ENCODE measurements at regions not wholly inside any gene's neighbourhood (a gene's known extent, or its start where the extent isn't known, plus 50 kb on each side); places are given as distances from the start of the nearest gene placed in this dataset.

- Mint-ChIP-seq H3K9me3 (peaks cover 0 to 8% (median 1%) of the 10 kb centered on the region in 7 donors), H3K36me3 (no peaks in the 10 kb centered on the region), H3K27ac (no peak overlapping the region), H3K4me1 (no peaks in the 10 kb centered on the region), H3K27me3 (no peaks in the 10 kb centered on the region), H3K4me3 (no peak overlapping the region)
- Histone ChIP-seq H3K4me1 (ENCODE audit: control insufficient read depth, insufficient read depth, low read length, poor library complexity, severe bottlenecking) (no peaks in the 10 kb centered on the region), H3K9me3 (ENCODE audit: control insufficient read depth in 2 of 2, low read length in 2 of 2) (no peaks in the 10 kb centered on the region), H3K36me3 (ENCODE audit: control insufficient read depth, insufficient read depth, low read length) (no peaks in the 10 kb centered on the region), H3K27ac (ENCODE audit: insufficient read depth, low read length, poor library complexity, severe bottlenecking) (no peak overlapping the region), H3K27me3 (ENCODE audit: control insufficient read depth, insufficient read depth, low read length) (no peaks in the 10 kb centered on the region), H3K4me3 (ENCODE audit: low read depth, low read length) (no peak overlapping the region)
- ATAC-seq (ENCODE audit: low read depth in 2 of 2), result no peak
- DNase-seq, result no peak
These were observed 359.3 kb downstream of the TMEM161B start for GRCh38 chr5:87909382-87909781.

- Mint-ChIP-seq H3K27me3 (no peaks in the 10 kb centered on the region), H3K4me3 (no peak overlapping the region), H3K36me3 (no peaks in the 10 kb centered on the region), H3K27ac (no peak overlapping the region), H3K9me3 (peaks cover 0 to 1% (median 0%) of the 10 kb centered on the region in 7 donors), H3K4me1 (no peaks in the 10 kb centered on the region)
- H3K36me3 ChIP-seq (ENCODE audit: control insufficient read depth, insufficient read depth, low read length), result no peaks in the 10 kb centered on the region
- no peaks in the 10 kb centered on the region for H3K9me3 ChIP-seq (ENCODE audit: control insufficient read depth in 2 of 2, low read length in 2 of 2)
- ATAC-seq (ENCODE audit: low read depth in 2 of 2), result no peak
- no peak overlapping the region for H3K27ac ChIP-seq (ENCODE audit: insufficient read depth, low read length, poor library complexity, severe bottlenecking)
- H3K27me3 ChIP-seq (ENCODE audit: control insufficient read depth, insufficient read depth, low read length), result no peaks in the 10 kb centered on the region
- no peaks in the 10 kb centered on the region for H3K4me1 ChIP-seq (ENCODE audit: control insufficient read depth, insufficient read depth, low read length, poor library complexity, severe bottlenecking)
- DNase-seq, result no peak
- no peak overlapping the region for H3K4me3 ChIP-seq (ENCODE audit: low read depth, low read length)
These were observed 361.7 kb downstream of the TMEM161B start for GRCh38 chr5:87906962-87907361.

GRCh38 chr5:87900419-87900818, 368.2 kb downstream of the TMEM161B start:
- H3K4me1 Mint-ChIP-seq, result no peaks in the 10 kb centered on the region
- H3K4me3 Mint-ChIP-seq, result no peak overlapping the region
- H3K27me3 Mint-ChIP-seq, result no peaks in the 10 kb centered on the region
- Histone ChIP-seq H3K9me3 (ENCODE audit: control insufficient read depth in 2 of 2, low read length in 2 of 2) (no peaks in the 10 kb centered on the region), H3K27me3 (ENCODE audit: control insufficient read depth, insufficient read depth, low read length) (no peaks in the 10 kb centered on the region), H3K4me3 (ENCODE audit: low read depth, low read length) (no peak overlapping the region), H3K4me1 (ENCODE audit: control insufficient read depth, insufficient read depth, low read length, poor library complexity, severe bottlenecking) (no peaks in the 10 kb centered on the region), H3K27ac (ENCODE audit: insufficient read depth, low read length, poor library complexity, severe bottlenecking) (no peak overlapping the region), H3K36me3 (ENCODE audit: control insufficient read depth, insufficient read depth, low read length) (no peaks in the 10 kb centered on the region)
- H3K27ac Mint-ChIP-seq, result no peak overlapping the region
- DNase-seq, result no peak
- ATAC-seq (ENCODE audit: low read depth in 2 of 2), result no peak
- H3K9me3 Mint-ChIP-seq, result no peaks in the 10 kb centered on the region
- H3K36me3 Mint-ChIP-seq, result no peaks in the 10 kb centered on the region

GRCh38 chr5:87899721-87900131, 368.9 kb downstream of the TMEM161B start:
- H3K4me3 Mint-ChIP-seq, result no peak overlapping the region
- no peak overlapping the region for H3K27ac Mint-ChIP-seq
- no peaks in the 10 kb centered on the region for H3K36me3 Mint-ChIP-seq
- no peaks in the 10 kb centered on the region for H3K4me1 Mint-ChIP-seq
- no peak overlapping the region for H3K27ac ChIP-seq (ENCODE audit: insufficient read depth, low read length, poor library complexity, severe bottlenecking)
- H3K36me3 ChIP-seq (ENCODE audit: control insufficient read depth, insufficient read depth, low read length), result no peaks in the 10 kb centered on the region
- no peaks in the 10 kb centered on the region for H3K27me3 Mint-ChIP-seq
- no peak overlapping the region for H3K4me3 ChIP-seq (ENCODE audit: low read depth, low read length)
- DNase-seq (no peak), ATAC-seq (ENCODE audit: low read depth in 2 of 2) (no peak)
- no peaks in the 10 kb centered on the region for H3K9me3 Mint-ChIP-seq
- H3K27me3 ChIP-seq (ENCODE audit: control insufficient read depth, insufficient read depth, low read length), result no peaks in the 10 kb centered on the region
- no peaks in the 10 kb centered on the region for H3K9me3 ChIP-seq (ENCODE audit: control insufficient read depth in 2 of 2, low read length in 2 of 2)
- no peaks in the 10 kb centered on the region for H3K4me1 ChIP-seq (ENCODE audit: control insufficient read depth, insufficient read depth, low read length, poor library complexity, severe bottlenecking)

GRCh38 chr5:87899208-87899661, 369.4 kb downstream of the TMEM161B start:
- ATAC-seq (ENCODE audit: low read depth in 2 of 2) (no peak), DNase-seq (no peak)
- Mint-ChIP-seq H3K9me3 (no peaks in the 10 kb centered on the region), H3K27me3 (no peaks in the 10 kb centered on the region), H3K4me1 (no peaks in the 10 kb centered on the region), H3K36me3 (no peaks in the 10 kb centered on the region), H3K27ac (no peak overlapping the region), H3K4me3 (no peak overlapping the region)
- Histone ChIP-seq H3K4me3 (ENCODE audit: low read depth, low read length) (no peak overlapping the region), H3K9me3 (ENCODE audit: control insufficient read depth in 2 of 2, low read length in 2 of 2) (no peaks in the 10 kb centered on the region), H3K27me3 (ENCODE audit: control insufficient read depth, insufficient read depth, low read length) (no peaks in the 10 kb centered on the region), H3K27ac (ENCODE audit: insufficient read depth, low read length, poor library complexity, severe bottlenecking) (no peak overlapping the region), H3K36me3 (ENCODE audit: control insufficient read depth, insufficient read depth, low read length) (no peaks in the 10 kb centered on the region), H3K4me1 (ENCODE audit: control insufficient read depth, insufficient read depth, low read length, poor library complexity, severe bottlenecking) (no peaks in the 10 kb centered on the region)

- DNase-seq, result no peak
- H3K4me1 Mint-ChIP-seq, result no peaks in the 10 kb centered on the region
These were observed 370.1 kb downstream of the TMEM161B start for GRCh38 chr5:87898574-87898973.

GRCh38 chr5:87888139-87888538, 380.5 kb downstream of the TMEM161B start:
- Mint-ChIP-seq H3K9me3 (peaks cover 0 to 6% (median 1%) of the 10 kb centered on the region in 7 donors), H3K36me3 (no peaks in the 10 kb centered on the region), H3K27me3 (no peaks in the 10 kb centered on the region), H3K4me3 (no peak overlapping the region), H3K4me1 (no peaks in the 10 kb centered on the region), H3K27ac (no peak overlapping the region)
- no peaks in the 10 kb centered on the region for H3K4me1 ChIP-seq (ENCODE audit: control insufficient read depth, insufficient read depth, low read length, poor library complexity, severe bottlenecking)
- H3K36me3 ChIP-seq (ENCODE audit: control insufficient read depth, insufficient read depth, low read length), result no peaks in the 10 kb centered on the region
- no peaks in the 10 kb centered on the region for H3K27me3 ChIP-seq (ENCODE audit: control insufficient read depth, insufficient read depth, low read length)
- H3K27ac ChIP-seq (ENCODE audit: insufficient read depth, low read length, poor library complexity, severe bottlenecking), result no peak overlapping the region
- no peak overlapping the region for H3K4me3 ChIP-seq (ENCODE audit: low read depth, low read length)
- H3K9me3 ChIP-seq (ENCODE audit: control insufficient read depth in 2 of 2, low read length in 2 of 2), result no peaks in the 10 kb centered on the region
- DNase-seq (no peak), ATAC-seq (ENCODE audit: low read depth in 2 of 2) (no peak)

More at GRCh38 chr5:87898574-87898973, 370.1 kb downstream of the TMEM161B start:
- Histone ChIP-seq H3K9me3 (ENCODE audit: control insufficient read depth in 2 of 2, low read length in 2 of 2) (no peaks in the 10 kb centered on the region), H3K4me3 (ENCODE audit: low read depth, low read length) (no peak overlapping the region), H3K27me3 (ENCODE audit: control insufficient read depth, insufficient read depth, low read length) (no peaks in the 10 kb centered on the region), H3K36me3 (ENCODE audit: control insufficient read depth, insufficient read depth, low read length) (no peaks in the 10 kb centered on the region), H3K27ac (ENCODE audit: insufficient read depth, low read length, poor library complexity, severe bottlenecking) (no peak overlapping the region), H3K4me1 (ENCODE audit: control insufficient read depth, insufficient read depth, low read length, poor library complexity, severe bottlenecking) (no peaks in the 10 kb centered on the region)
- no peaks in the 10 kb centered on the region for H3K27me3 Mint-ChIP-seq
- no peak for ATAC-seq (ENCODE audit: low read depth in 2 of 2)
- no peak overlapping the region for H3K4me3 Mint-ChIP-seq
- H3K9me3 Mint-ChIP-seq, result no peaks in the 10 kb centered on the region
- H3K27ac Mint-ChIP-seq, result no peak overlapping the region
- H3K36me3 Mint-ChIP-seq, result no peaks in the 10 kb centered on the region

GRCh38 chr5:87887247-87887646, 381.4 kb downstream of the TMEM161B start:
- H3K27ac Mint-ChIP-seq, result no peak overlapping the region
- H3K27me3 ChIP-seq (ENCODE audit: control insufficient read depth, insufficient read depth, low read length), result no peaks in the 10 kb centered on the region
- H3K36me3 ChIP-seq (ENCODE audit: control insufficient read depth, insufficient read depth, low read length), result no peaks in the 10 kb centered on the region
- no peaks in the 10 kb centered on the region for H3K36me3 Mint-ChIP-seq
- H3K4me1 Mint-ChIP-seq, result no peaks in the 10 kb centered on the region
- no peak overlapping the region for H3K4me3 Mint-ChIP-seq
- DNase-seq (no peak), ATAC-seq (ENCODE audit: low read depth in 2 of 2) (no peak)
- H3K27ac ChIP-seq (ENCODE audit: insufficient read depth, low read length, poor library complexity, severe bottlenecking), result no peak overlapping the region
- no peaks in the 10 kb centered on the region for H3K27me3 Mint-ChIP-seq
- no peak overlapping the region for H3K4me3 ChIP-seq (ENCODE audit: low read depth, low read length)
- no peaks in the 10 kb centered on the region for H3K9me3 ChIP-seq (ENCODE audit: control insufficient read depth in 2 of 2, low read length in 2 of 2)
- no peaks in the 10 kb centered on the region for H3K4me1 ChIP-seq (ENCODE audit: control insufficient read depth, insufficient read depth, low read length, poor library complexity, severe bottlenecking)
- peaks cover 0 to 7% (median 2%) of the 10 kb centered on the region in 7 donors for H3K9me3 Mint-ChIP-seq
